HPDE6-E6E7 (cell line): ENCODE measurements at regions not wholly inside any gene's neighbourhood (a gene's known extent, or its start where the extent isn't known, plus 50 kb on each side); places are given as distances from the start of the nearest gene placed in this dataset.

ENCODE experiments used
- DNase-seq: peaks from one replicate; pipeline ENCODE4 v3.0.0; 2011; ENCODE audit warnings: missing footprints; ENCODE audit errors: extremely low spot score

DNA sequence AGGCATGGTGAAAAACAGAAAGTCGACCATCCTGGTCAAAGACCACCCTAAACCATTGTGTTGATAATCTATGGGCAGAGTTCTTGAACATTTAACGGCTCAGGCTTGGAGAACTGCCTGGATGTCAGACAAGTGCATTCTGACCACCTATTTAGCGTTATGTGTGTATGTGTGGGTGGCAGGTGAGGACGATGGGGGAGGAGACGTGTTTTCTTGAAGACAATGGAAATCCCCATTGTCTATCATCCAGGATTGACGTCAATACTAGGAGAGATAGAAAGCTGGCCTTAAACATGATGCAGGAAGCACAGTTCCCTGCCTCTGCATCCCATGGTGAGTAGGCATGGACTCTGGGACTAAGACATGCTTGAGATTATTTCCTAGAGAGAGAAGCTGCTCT lies 157.4 kb upstream of the MAF start:
- no peak for DNase-seq

DNA sequence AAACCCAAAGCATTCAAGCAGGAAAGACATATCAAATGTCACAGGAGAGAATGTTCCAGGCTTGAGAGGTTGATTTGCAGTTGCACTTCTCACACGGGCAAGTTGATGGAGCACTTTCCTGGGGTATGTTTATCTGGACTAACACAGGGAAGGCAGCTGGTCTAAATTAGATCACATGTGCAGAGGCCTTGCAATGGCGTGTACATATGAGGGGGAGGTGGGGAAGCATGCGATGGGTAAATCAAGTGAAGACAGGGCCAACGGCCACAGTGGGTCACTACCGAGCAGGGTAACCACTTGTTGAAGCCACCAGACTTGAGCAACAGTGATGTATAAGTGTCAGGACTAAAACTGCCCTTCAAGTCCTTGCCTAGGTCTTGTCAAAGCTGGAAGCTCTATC lies 156.6 kb upstream of the MAF start:
- DNase-seq = no peak

DNA sequence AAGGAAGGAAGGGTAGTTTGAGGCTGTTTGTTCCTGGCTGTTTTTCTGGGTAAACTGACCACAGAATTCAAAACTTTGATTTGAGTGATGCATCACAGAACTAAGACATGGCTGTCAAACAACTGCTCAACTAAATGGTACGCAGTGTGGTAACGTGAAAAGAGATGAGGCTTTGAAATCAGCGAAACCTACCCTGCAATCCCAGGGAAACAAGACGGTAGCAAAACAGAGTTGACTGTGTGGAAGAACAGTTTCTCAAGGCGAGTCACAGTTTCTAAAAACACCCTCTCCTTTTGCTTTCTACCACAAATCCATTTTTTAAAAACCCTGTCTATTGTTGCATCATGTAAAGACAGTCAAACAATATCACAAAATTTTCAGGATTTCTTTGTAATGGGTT lies 156.0 kb upstream of the MAF start:
- no peak for DNase-seq

DNA sequence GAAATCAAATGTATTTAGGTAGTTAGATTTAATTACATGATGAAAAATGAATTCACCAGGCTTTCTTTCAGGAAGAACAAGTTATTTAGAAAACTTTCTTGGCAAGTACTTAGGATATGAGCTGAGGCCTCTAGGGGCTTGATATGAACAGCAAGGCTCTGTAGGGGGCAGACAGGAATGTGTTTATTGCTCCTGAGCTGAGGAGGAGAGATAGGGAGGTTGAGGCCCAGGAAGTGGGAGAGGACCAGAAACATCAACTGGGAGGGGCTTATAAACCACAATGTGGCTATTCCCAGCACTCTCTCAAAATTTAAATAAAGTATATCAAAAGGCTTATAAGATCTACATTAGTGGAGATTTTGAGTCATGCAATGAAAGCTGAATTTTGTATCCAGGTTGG lies 154.0 kb upstream of the MAF start:
- DNase-seq = no peak

DNA sequence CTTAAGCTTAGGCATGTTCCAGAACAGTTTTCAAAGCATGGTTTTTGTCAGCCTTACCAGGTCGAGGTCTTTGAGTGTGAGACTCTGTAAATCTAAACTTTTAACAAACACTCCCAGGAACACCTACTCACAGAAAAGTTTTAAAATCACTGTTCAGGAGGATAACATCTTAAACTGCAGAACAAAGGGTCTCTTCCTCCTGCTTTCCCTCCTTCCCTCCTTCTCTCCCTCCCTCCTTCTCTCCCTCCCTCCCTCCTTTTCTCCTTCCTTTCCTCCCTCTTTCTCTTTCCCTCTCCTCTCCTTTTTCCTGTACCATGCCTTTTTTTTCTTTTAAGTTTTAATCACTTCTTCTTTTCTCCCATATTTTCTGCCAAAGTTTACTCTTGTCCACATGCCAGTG lies 153.5 kb upstream of the MAF start:
- no peak for DNase-seq

DNA sequence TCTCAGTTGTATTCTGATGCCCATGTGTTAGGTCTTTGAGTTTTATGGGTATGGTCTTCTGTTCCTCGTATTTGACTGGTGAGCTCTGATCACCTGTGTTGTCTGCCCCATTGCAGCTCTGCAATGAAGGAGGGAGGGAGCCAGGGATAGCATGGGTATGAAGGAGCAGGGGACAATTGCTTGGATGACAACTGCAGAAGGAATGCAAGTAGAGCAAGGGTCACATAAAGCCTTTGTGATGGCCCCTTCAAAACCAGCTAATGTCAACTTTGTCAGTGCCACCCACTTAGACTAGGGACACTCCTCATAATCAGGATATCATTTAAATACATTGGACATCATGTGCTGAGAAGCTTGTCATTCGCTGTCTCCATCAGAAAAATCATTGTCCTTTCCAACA lies 152.7 kb upstream of the MAF start:
- no peak for DNase-seq

DNA sequence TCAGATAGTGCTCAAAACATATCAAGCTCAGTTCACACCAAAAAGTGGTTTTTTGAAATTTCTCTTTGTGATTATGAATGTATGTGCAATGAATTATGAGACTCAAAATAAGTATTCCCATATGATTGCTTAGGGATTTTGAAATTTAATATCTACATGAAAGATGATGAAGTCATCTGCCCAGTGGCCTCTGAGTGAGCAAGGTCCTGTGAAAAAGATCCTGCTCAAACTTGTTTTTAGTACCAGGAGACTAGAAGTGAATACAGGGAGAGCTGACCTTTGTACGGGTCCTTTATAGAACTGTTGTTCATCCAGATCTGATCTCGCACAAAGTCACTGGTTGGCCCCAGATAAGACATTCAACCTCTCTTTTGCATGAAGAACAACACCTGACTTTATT lies 151.9 kb upstream of the MAF start:
- DNase-seq = peak; percentile 59

DNA sequence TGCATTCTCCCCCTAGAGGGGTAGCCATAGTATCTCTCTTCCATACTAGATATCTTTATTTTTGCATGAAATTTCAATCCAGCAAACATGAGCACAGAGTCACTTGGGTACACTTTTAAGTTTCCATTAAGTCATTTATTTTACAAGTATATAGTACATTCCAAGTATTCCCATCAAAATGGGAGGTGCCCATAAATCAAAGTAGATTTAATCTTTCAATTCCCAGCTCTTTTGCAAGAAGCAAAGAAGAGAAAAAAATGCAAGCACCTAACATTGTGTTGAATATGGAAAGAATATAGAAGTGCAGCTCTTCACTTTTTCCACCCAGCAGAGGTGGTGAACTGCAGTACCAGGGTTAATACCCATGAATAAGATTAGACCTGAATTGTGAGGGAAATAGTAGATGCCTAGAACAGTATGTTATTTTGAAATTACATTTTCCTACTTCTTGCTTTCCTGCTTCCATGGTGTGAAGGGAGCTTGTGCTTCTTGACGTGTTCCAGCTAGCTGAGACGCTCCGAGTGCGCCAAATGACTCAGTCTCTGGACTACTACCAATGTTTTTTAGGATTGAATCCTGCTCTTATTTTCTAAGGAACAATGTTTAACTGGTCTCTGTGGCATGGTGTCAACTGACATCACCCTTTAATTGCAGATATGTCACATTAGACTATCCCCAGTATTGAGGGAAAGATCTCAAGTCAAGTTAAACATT lies 151.1 kb upstream of the MAF start:
- peak; percentile 69 for DNase-seq

DNA sequence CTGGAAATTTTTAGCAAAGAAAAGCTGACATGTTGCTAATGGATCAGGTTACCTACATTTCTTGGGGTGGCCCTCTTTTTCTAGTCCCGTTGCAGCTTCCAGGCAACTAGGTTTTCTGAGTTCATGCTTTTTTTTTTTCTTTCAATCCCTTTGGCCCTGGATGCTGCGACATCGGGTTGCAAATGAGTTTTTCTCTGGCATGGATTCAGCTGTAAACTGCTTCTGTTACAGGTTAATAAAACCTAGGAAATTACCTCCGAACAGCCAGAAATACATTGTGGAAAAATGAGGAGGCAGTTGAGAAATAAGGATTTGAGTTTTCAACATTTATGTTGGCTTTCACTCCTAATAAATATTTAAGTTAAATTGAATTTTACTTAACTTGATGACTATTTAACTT lies 149.8 kb upstream of the MAF start:
- no peak for DNase-seq

DNA sequence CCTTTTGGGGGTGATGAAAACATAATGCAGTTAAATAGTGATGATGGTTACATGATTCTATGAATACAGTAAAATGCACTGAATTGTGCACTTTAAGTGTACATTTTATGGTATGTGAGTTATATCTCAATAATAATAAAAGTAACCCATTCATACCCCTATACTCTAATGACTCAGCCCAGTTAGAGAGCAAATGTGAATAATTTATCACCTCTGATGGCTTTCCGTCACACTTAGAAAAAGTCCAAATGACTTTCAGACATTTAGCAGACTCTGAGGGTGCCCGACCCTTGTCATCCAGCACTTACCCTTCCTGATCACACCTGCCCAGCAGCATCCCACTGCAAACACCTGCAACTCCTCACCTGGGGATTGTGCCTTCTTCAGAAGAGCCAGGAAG lies 148.1 kb upstream of the MAF start:
- no peak for DNase-seq

DNA sequence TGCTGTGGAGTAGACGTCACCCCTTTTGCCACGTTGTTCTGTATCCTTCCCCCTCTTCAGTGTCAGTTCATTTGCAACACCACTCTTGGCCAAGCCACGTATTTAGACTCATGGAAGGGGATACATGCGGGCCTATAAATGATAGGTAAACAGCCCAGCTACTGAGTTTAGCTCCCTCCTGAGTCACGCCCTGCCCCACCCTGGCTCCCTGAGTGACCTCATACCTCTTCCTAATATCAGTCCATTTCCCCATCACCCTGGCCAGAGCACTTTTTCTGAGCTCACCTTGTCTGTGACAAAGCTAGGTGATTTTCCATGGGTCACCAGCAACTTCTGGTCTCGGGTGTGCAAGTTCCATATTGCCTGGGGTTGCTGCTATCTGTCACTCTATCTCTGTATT lies 147.2 kb upstream of the MAF start:
- DNase-seq = no peak

DNA sequence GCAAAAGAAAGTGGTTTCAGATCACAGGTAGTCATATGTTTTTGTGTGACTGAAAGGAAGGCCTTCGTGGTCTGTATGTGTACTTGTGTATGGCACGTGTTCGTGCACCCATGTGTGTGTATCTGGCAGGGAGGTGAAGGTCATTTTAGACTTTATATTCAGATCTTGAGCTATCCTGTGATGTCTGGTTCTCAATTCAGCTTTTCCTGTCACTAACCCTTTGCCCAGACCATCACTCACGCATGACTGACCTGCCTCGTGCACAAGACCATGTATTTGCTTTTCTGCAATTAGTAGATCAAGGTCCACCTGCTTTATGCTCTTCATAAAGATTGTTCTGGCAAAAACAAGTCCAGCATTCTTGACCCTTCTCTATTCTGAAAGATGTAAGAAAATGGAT lies 139.7 kb upstream of the MAF start:
- DNase-seq = no peak

DNA sequence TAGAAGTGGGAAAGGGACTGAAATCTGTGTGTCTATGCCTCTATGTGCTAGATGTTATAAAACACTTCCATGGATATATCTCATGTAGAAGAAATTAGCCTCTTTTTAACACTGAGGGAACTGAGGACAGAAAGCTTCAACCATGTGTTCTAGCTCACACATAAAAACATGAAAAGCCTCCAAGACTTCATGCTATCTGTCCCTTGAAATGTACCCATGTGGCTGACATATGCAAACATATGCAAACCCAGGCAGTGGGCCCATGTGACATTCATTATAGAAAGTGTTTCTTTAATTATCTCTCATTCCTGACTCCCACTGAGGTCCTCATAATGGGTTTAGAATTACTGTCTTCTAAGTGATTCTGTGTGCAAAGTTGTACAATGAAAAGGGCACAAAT lies 134.7 kb upstream of the MAF start:
- no peak for DNase-seq

DNA sequence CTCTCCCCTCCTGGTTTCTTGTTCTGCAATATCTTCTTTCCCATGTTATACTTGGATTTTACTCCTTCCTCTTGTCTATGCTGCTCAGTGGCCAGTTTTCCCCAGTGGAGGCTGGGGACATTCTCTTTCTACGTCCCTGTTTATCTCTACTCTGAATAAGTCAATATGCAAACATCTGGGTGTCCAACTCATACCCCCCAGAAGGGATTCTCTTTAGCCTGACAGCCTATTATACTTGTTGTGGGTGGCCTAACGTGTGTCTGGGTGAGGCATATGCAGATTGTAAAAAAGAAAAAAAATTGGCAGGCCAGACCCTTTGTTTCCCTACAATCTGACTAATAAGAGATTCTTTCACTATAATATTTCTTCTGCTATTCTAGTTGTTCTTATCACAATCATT lies 134.2 kb upstream of the MAF start:
- no peak for DNase-seq

DNA sequence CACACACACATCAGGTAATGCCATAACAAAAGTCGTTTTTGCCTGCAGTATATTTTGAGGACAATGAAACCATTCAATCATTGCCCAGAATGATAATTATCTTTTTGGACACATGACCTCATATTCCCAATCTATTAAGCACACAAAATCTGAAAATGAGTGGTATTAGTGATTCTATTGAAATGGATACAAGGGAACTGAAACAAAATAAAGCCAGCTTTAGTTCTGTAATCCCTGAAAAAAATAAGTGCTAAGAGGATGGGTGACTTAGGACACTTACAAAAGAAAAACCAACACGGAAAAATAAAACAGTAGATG lies 128.3 kb upstream of the MAF start:
- no peak for DNase-seq

DNA sequence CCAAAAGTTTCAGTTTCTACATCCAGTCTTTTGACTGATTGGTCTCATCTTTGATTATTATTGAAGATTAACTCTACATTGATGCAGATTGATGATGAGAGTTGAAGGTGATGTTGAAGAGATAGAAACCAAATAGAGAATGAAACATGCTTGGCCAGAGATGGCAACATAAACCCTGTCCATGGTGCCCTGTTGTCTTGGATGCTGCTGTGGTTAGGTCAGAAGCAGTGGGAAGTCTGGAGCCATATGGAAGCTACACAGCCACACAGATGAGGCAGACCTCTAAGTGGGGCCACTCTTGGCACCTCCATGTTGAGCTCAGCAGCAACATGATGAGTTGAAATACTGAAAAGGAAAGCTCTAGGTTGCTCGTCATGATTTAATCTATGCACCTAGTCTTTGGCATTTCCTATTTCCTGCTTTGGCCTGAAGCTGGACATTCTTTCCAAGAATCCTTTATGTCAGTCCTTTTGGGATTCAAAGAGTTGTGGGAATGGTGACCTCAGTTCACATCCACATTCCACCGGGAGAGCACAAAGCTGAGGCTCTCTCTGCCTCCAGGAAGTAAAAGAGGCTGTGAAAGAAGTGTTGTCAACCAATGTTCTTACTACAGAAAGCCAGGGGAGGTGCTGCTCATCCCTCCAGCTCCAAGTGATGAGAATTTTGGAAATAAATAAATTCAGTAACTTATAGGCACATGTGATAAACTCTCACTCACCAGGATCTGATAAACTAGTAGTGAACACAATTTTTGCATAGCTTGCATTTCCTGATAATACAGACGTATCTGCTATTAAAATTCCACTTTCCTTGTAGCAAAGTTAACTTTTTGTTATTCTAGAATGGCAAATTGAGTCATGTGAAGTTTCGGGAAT lies 127.7 kb upstream of the MAF start:
- DNase-seq = no peak

DNA sequence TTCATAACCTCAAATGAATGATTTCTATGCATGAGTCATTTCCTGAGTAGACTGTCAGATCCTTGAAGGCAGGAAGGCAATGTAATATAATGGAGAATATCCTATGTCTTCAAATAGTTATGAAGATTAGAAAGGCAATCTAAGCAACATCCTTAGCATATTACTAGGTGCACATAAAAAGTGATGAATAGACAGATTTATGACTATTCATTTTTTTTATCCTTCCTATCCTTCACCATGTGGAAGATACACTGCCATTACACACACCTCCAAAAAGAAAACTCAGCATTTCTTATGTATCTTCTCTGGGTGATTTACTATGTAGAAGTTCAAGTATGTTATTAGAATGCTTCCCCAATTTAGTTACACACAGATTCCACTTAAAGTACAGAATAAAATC lies 126.4 kb upstream of the MAF start:
- DNase-seq = no peak

DNA sequence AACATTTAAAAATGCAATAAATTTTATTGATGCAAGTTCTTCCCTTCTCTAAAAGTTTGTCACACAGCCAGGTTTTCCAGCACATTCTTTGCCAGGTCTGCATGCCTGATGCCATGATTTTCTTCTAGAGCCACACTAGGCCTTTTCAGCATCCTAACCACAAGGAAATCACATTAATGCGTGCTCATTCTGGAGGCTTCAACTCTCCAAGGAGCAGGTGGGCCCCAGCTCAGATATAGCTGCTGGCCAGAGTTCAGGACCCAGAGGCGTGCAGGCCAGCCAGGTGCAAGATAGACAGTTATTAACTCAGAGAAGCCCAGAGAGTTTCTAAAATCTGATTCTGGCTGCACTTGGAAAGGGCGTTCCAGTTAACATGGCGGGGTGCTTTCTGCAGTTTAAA lies 124.5 kb upstream of the MAF start:
- no peak for DNase-seq

DNA sequence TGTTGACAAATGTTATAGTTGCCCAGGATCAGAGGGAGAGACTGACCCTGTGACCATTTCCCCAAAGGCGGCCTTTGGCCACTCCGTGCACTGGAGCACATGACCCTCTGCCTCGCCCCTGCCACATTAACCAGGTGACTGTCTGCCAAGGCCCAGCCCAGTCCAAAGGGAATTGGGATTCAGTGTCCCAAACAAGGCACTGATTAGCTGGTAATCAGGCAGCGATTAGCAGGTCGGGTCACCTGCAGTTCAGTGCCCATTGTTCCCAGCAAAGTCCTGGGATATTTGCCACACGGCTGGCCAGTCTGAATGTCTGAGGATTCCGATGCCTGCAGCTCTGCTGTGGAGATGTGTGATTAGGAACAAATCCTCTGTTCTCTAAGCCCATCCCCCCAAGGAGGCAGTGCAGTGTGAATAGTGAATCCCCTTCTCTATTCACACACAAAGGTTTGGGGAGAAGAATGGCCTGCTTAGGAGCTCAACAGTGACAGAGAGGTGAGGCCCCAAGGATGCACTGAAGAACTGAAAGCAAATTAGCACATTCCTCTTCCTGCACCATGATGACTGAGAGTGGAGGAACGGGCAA lies 123.1 kb upstream of the MAF start:
- no peak for DNase-seq

DNA sequence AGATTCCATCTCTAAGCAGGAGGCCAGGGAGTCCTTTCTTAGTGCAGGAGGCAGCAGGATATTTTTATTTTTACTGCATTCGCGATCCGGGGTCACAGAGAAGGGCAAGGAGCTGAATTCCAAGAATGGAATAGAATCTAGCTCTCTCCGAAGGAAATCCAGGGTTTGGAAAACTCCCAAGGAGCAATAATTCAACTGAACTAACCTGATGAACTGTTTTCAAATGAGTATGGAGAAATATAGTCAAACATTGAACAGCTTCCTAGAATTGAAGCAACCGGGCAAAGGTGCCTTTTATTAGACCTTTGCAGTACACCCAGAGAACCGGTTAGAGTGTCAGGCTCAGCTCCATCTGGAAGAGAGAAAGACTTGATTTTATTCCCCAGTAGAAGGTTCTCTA lies 120.7 kb upstream of the MAF start:
- DNase-seq = no peak

DNA sequence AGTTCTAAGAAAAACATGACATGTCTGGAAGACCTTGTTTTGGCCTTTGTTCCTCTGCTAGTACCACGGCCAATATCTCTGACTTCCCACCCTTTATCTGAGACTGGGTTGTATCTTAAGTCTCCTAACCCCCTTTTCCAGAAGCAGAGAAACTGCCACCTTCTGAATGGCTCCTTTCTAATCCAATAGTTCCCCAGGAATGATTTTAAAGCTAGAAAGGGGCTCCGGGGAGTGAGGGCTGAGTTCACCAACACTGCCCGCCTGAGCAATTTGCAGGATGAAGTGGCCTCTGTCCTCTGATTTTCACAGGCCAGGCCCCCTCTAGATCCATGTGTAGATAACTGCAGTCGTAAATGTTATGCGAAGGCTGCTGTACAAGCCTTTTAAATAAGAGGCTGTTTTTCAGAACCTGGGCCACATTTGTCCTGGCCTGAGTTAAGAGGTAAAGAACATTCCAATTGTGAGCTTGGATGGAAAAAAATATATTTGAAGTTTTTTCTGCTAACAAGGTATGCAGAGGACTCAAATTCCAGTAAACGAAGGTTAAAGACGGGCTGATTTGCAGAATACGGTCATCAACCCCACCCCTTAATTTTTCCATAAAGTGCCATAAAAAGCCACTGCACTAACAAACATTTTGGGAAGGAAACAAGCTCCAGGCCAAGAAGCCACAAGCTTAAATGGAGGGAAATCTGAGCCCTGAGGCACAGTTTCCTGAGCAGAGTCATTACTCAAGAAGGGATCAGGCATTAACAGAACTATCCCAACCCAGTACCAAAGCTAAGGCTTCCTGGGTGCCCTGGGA lies 117.0 kb upstream of the MAF start:
- no peak for DNase-seq

DNA sequence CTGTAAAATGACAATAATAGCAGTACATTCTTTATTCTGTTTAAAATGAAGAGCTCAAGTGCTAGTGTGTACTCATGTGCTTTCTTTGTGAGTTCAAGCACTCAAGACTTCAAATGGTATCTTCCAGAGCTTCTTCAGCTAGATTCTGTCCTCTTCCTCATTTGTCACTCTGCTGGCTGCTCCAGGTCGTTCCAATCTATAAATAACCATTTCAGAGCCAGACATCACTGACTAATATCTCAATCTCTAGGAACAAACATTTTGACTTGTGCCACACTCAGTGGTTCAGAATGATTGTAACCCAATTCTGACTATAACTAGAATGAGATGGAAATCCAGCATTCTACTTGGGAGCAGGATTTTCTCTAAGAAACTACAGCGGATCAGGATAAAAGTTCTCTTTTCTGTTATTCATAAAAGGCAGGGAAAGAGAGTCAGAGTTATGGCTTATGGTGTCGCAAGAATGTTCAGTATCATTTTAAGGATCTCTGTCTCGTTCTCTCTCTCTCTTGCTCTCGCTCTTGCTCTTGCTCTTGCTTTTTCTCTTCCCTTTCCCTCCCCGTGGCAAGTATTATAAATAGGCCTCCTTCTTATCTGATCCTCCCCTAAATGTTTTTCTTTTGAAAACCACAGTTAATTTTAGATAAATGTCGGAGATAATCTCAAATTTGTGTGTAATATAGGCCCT lies 116.3 kb upstream of the MAF start:
- DNase-seq = no peak
